SH-SY5Y (cell line): ENCODE measurements at regions not wholly inside any gene's neighbourhood (a gene's known extent, or its start where the extent isn't known, plus 50 kb on each side); places are given as distances from the start of the nearest gene placed in this dataset.
A peak's percentile ranks its signal among the peaks of the same experiment; 100 is the strongest.

Source experiments
- GATA2 ChIP-seq: IDR thresholded peaks from 2 replicates; pipeline ENCODE4 v1.6.1; 2011; ENCODE audit warnings: mild to moderate bottlenecking, low read depth, low read length
- GATA3 ChIP-seq: IDR thresholded peaks from 2 replicates; pipeline ENCODE4 v1.6.1; 2011; ENCODE audit warnings: low read depth, mild to moderate bottlenecking, low read length, moderate library complexity

DNA sequence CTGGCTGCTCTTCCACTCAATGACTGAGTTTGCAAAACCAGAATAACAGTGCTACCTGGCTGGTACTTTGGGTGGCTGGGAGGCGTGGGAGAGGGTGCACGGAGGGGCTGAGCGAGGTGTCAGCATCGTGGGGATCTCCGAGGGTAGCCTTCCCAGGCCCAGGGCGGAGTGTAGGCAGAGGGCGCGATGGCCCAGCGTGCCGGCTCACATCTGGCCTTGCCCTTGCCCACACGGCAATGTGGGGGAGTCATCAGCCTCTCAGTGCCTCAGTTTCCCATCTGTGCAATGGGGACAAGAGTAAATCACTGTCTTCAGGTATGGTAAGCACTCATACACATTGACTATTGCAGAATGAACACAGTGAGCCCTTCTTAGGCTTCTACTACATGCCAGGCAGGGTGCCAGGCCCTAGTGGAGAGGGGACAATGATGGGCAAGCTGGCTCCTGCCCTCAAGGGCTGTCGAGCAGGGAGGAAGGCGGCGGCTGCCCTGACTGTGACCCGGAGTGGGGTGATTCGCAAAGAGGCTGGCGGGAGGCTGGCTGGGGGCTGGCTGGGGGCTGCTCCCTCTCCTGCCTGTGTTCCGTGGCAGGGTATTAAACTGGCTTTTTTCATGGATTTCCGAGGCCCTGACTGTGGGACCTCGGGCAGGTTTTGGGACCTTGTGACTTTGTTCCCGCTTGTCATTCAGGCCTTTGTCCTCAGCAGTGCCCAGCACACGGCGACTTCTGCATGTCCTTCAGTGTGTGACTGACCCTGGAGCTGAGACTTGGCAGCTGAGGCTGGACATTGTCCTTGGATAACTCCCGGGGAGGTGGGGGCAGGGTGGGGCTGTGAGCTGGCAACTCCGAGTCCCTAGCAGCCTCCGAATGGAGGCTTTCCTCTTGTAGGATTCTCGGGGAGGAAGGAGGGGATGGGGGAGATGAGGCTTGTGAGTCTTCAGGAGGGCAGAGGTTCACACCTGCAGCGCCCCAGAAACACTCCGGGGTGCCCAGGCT, 243.1 kb downstream of the SEC14L1 start:
- TF ChIP-seq GATA2 = no peak

DNA sequence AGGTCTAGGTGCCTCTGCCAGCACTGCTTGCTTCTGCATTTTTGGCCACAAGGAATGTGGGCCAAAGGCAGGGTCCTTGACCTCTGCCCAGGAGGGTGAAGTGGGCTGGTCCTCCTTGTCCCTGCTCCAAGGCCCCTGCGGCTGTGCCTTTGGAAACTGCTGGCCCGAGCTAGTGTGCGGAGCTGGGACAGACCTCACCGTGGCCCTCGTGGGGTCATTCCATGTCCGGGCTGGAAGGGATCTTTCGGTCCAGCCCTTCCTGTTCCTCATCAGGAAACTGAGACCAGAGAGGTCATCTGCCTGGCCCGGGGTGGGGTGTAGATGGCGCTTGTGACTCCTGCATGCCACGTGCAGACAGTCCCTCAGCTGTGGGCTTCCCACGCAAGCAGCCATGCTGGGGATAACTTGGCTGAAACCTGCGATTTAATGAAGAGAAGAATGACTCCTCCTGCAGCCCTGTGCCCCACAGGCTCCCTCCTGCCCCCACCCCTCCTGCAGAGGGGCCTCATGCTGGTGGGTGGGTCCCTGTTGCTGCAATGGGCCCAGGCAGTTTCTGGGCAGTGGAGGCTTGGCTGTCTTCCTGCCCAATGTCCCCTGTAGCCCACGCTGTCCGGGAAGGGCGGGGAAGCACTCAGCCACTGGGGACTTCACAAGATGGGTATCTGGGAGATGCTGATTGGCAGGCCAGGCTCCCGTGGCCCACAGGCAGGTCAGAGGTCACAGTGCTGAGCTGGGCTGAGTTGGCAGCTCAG, 245.2 kb downstream of the SEC14L1 start:
- peak; percentile 60 for TF ChIP-seq GATA2
- no peak for TF ChIP-seq GATA3

DNA sequence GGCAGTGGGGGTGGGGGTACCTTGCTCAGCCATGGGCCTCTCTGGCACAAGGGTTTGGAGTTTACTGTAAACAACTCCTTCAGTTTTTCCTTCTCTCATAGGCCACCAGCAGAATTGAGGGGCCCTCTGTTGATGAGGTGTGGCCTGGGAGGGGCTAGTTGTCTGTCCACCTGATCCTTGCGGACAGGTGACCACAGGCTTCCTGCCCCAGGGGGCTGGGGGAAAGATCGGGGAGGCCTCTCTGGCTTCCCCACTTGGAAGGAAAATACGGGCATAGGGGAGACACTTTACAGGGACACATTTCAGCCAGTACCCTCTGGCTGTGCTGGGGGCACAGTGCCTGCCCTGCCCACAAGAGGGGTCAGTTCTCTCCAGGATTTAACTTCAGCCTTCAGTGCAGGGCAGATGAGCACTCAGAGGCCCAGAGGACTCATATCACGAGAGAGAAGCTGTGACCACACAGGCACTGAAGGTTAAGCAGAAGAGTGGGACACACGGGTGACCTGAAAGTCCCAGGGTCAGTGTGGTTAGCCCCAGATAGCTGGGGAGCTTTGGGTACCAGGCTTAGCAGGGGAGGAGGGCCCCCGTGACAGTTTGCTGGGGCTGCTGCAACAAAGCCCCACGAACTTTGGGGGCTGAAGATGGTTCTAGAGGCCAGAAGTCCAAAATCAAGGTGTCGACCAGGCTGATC, 245.9 kb downstream of the SEC14L1 start:
- no peak for TF ChIP-seq GATA3
- TF ChIP-seq GATA2 = no peak

DNA sequence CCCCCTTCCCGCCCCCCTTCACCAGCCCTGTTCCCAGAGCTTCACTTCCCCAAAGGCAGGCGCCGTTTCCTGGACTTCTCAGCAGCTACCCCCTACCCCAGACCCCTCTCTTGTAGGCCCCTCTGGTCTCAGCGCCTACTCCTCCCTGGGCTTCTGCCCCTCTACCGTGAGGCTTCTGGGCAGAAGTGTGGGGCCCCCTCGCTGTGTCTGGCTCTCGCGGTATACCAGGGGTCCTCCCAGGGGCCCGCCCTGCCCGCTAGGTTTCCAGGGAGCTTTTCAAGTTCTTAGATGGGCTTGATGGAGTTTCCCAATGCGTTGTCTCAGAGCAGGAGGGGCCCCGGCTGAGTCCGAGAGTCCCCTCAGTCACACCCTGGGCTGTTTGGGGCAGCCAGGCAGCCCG, 247.1 kb downstream of the SEC14L1 start:
- TF ChIP-seq GATA2 (no peak), GATA3 (no peak)

DNA sequence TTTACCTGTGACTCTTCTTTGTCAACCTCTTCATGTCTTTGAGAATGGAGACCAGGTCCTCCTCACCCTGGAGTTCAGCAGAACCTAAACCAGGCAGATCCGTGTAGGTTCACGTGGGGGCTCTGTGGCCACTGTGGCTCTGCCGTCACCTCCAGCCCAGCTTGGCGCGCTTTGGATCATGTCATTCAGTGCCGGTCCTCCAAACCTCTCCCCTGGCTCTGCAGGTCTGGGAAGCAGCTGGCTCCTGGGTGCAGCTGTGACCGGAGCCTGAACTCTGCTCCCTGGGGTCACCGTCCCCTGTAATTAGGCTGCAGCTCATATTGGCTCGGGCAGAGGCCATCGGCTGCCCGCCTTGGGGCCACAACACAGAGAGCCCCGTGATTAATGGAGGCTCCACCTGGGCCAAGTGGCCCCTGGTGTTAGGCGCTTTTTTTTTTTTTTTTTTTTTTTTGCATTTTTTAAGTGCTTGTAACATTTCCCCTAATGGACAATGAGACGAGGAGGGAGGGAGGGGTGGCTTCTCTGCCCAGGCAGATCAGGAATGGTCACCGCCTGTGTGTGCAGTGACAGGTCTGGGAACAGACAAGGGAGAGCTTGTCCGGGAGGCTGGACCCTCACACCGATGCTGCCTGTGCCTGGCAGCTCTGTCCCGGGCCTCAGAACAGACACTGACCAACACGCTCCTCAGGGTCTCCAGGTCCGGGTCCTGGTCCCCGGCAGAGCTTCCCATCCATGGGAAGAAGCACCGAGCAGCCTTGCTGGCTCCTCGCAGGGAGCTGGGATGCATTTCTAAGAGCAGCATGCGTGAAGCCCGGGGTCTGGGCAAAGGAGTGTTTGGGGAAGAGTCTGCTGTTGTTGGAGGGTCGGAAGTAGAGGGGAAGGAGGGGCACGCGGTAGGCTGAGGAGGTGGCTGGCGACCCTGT, 247.9 kb downstream of the SEC14L1 start:
- no peak for TF ChIP-seq GATA3
- TF ChIP-seq GATA2 = no peak

DNA sequence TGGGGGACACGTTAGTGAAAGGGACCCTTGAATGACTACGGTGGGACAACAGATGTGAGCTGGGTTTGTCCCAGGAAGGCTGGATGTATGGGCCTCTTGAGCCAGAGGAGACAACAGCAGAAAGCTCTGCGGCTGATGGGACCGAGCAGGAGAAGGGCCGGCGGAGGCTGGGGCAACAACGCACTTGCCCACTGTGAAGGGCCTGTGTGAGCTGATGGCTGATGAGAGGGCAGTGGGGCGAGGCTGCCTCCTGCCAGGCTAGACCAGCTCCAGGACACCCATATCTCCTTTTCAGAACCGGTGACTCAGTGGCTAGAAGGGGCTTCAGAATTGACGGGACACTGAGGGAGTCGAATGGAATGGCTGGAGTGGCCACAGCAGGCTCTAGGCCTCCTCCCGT, 250.1 kb downstream of the SEC14L1 start:
- no peak for TF ChIP-seq GATA2

DNA sequence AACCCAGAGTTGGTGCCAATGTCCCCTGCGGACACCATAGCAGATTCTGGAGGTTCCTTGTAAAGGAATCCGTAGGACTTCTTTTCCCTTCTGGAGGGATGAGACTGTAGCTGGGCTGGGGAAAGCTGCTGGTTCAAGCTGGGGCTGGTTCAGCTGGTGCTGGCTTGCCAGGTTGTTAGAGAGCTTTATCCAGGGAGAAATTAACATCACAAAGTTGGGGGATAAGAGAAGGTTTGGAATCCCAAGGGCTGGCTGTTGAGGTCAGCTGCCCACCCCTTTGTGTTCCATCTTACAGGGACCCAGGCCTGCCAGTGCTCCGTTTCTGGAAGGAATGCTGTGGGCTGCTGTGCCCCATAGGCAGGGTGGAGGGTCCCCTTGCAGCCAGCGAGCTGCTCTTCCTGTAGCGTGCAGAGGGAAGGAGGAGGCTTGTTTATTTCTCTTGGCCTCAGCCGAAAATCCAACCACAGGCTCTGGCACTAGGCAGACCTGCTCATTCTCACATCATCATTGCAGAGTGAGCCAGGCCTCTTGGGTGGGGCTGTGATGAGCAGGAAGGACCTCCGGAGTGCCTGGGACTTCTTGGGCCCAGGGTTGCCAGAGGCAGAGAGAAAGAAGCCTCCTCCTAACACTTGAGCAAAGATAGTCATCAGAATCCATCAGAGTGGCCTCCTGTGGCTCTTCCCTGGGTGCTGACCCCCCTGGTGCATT, 251.1 kb downstream of the SEC14L1 start:
- no peak for TF ChIP-seq GATA2
- TF ChIP-seq GATA3 = no peak

DNA sequence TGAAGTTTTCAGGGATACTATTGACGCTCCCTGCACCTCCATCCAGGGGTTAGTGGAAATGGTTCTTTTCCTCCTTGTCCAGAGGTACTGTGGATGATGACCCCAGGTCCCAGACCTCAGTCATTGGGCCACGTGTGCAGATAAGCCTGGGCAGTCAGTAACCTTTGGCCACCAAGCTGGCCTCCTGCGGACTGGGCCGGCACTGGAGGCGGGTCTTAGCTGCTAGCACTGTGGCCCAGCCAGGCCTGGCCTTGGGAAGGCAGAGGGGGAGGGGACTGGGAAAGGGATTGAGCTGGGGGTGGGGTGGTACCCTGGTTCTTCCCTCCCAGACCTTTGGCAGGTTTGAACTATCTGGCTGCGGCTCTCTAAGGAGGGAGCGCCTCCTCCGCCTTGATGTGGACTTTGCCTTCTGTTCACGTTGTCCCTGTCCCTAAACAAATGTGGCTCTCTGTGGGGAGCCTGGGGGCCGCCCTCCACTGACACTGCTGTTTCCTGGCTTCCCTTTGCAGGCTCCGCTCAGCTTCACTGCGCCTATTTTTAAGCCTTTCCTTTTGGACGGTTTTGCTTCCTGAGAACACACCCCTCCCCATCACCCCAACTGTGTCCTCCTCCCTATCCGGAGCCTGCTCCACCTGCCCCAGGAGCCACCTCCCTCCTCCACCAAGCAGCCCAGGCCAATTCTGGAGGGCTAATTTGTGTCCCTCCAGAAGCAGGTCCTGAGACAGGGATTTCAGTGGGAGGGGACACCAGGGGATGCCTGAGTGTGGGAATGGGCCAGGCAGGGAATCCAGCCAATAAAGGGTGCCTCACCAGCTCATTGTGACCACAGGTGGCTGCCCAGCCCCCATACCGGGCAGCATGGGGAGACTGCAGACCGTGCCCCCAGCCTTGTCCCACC, 251.9 kb downstream of the SEC14L1 start:
- TF ChIP-seq GATA2 (no peak), GATA3 (no peak)

DNA sequence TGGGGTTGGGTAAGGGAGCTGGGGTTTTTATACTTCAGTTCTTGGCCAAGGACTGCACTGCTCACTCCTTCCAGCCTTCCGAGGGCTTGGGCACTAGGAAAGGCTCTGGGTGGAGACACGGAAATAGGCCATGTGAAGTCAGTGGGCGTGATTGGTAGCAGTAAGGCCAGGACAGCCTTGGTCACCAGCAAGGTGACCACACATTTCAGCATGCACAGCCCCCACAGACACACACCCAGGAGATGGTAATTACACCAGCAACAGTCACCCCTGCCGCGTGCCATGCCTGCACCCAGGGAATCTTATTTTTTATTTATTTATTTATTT, 252.5 kb downstream of the SEC14L1 start:
- TF ChIP-seq GATA2 = no peak
- no peak for TF ChIP-seq GATA3

DNA sequence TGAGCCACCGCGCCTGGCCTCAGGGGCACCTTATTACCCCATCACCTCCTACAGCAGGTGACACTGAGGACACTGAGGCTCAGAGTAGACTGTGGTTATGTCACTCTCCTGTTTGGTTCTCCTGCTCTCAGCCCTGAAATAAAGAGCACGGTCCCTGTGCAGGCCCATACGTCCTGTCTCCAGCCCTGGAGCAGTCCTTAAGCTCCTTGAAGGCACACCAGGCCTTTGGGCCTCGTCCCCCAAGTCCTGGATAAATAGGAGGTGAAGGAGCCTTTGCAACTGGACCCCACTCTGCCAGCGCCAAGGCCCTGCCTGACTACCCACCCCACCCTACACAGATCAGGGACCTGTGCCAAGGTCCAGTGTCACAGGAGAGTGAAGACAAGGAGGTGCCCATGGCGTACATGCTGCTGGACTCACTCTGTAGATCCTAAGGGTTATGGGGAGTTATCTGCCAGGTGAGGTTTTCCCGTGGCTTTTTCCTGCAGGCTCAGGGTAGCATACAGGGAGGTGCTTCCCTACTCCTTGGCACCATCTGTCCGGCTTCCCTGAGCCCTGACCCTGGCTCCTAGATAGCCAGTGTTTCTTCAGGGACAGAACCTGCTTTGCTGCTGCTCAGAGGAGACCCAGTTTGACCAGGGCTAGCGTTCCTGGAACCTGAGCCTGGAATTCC, 253.2 kb downstream of the SEC14L1 start:
- TF ChIP-seq GATA3 (no peak), GATA2 (no peak)

DNA sequence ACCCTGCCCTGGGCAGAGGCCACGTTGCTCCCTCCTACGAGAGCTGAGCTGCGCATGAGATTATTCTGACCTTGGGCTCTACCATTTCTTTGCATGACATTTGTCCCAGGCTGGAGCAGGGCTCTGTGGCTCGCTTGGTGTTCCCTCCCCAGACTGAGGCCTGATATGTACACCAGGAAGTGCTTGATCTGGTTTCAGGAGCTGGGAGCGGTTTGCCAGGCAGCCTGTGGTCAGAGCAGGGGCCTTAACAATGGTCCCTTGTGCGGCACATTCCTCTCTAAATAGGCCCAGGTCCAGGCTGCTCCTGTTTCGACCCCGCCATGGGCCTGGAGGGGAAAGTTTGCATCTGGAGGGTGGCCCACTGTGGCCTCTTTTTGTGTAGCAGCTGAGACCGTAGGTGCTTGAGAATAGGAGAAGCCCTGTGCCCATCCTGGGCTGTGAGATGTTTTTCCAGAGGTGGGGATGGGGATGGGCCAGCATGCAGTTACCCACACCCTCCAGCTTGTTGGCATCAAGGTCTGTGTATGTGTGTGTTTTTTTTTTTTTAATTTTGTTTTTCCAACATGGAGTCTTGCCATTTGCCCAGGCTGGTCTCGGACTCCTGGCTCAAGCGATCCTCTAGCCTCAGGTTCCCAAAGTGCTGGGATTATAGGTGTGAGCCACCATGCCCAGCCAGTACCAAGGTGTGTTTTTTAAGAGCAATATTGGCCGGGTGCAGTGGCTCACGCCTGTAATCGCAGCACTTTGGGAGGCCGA, 253.9 kb downstream of the SEC14L1 start:
- no peak for TF ChIP-seq GATA3
- no peak for TF ChIP-seq GATA2
